Erythroblast (primary cell): ENCODE measurements at regions not wholly inside any gene's neighbourhood (a gene's known extent, or its start where the extent isn't known, plus 50 kb on each side); places are given as distances from the start of the nearest gene placed in this dataset.

Experiments
- GATA1 ChIP-seq: IDR thresholded peaks from 2 replicates; pipeline ENCODE4 v1.6.1; 2011; ENCODE audit warnings: low read depth, mild to moderate bottlenecking, control low read depth, low read length, moderate library complexity
- POLR2A ChIP-seq: IDR thresholded peaks from 2 replicates; pipeline ENCODE4 v1.6.1; 2011; ENCODE audit warnings: mild to moderate bottlenecking, low read length

- TF ChIP-seq POLR2A (no peak), GATA1 (no peak)
Measured at GRCh38 chr22:48921411-48921903, 906.2 kb downstream of the BRD1 start.
